HL-60 (cell line): ENCODE measurements at regions not wholly inside any gene's neighbourhood (a gene's known extent, or its start where the extent isn't known, plus 50 kb on each side); places are given as distances from the start of the nearest gene placed in this dataset.

ENCODE experiments used
- CTCF ChIP-seq: IDR thresholded peaks from one replicate; pipeline ENCODE4 v1.5.1; 2011; ENCODE audit warnings: low read length, control low read depth, inconsistent platforms; ENCODE audit not compliant: insufficient read depth
- GABPA ChIP-seq: IDR thresholded peaks from 2 replicates; pipeline ENCODE4 v1.6.1; 2012; ENCODE audit warnings: low read depth
- REST ChIP-seq: IDR thresholded peaks from 2 replicates; pipeline ENCODE4 v1.6.1; 2012; ENCODE audit warnings: low read depth; ENCODE audit not compliant: insufficient replicate concordance

- TF ChIP-seq REST (no peak), CTCF (no peak), GABPA (no peak)
These were observed 100.6 kb downstream of the DIO2 start for GRCh38 chr14:80110721-80111120.
